Ishikawa (cell line): ENCODE measurements at regions not wholly inside any gene's neighbourhood (a gene's known extent, or its start where the extent isn't known, plus 50 kb on each side); places are given as distances from the start of the nearest gene placed in this dataset.

Experiments used
- FOXM1 ChIP-seq: IDR thresholded peaks from 2 replicates; pipeline ENCODE4 v1.6.1; 2012; ENCODE audit warnings: low read depth, borderline replicate concordance
- TCF12 ChIP-seq: IDR thresholded peaks from 2 replicates; pipeline ENCODE4 v1.6.1; 2012; ENCODE audit warnings: low read depth

- TF ChIP-seq FOXM1 (no peak), TCF12 (no peak)
Measured at GRCh38 chr13:84744203-84744602, 861.9 kb upstream of the SLITRK1 start.
